GM19372 (cell line): ENCODE measurements at regions not wholly inside any gene's neighbourhood (a gene's known extent, or its start where the extent isn't known, plus 50 kb on each side); places are given as distances from the start of the nearest gene placed in this dataset.
"Not testable (repeated sequence)": the region's sequence is repeated elsewhere in the genome, so short reads cannot be mapped to it uniquely, and the experiment has no call there.

Experiments used
- ATAC-seq: cut with Tn5 transposase; IDR thresholded peaks from one replicate; pipeline ENCODE4 v1.9.1; 2021; ENCODE audit warnings: mild to moderate bottlenecking, low read depth, moderate library complexity; ENCODE audit not compliant: unreplicated experiment

DNA sequence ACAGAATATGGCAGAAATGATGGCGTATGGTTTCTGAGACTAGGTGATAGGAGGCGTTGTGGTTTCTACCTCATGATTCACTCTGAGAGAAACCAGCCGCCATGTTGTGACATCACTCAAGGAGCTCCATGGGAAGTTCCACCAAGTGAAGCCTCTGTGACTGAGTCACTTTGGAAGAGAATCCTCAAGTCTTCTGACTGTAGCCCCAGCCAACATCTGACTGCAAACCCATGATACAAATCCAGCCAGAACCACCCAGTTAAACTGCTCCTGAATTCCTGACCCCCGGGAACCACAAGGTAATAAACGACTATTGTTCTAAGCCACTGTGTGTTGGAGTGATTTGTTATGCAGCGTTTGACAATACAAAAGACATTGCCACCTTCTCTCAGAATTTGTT is 91.1 kb upstream of the CARD11 start:
- no peak for ATAC-seq

DNA sequence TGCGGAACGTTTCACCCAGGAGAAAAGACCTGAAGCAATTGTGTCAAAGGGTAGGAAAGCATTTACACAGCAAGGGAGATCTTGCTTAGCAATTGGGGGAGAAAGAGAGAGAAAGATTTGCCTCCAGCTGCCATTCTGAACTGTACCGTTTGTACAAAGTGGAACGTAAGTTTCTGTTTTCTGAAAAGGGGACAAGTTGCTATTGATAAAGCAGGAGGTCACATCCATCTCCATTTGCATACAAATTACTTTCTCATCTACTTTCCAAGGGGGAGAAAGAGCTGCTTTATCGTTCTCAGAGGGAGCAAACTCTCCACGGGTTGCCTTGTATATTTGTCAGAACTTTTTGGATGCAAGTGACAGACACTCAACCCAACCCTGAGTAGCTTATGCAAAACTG is 92.0 kb upstream of the CARD11 start:
- no peak for ATAC-seq

DNA sequence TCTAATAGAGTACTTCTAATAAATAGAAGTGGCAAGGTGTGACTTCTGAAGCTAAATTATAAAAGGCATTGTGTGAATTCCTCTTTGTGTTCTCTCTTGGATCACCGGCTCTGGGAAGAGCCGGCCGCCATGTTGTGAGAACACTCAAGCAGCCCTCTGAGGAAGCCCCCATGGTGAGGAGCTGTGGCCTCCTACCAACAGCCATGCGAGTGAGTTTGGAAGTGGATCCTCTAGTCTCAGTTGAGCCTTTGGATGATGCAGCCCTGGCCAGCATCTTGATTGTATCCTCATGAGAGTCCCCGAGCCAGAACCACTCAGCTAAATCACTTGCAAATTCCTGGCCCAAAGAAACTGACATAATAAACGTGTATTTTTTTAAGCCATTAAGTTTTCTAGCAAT is 94.5 kb upstream of the CARD11 start:
- ATAC-seq = no peak

DNA sequence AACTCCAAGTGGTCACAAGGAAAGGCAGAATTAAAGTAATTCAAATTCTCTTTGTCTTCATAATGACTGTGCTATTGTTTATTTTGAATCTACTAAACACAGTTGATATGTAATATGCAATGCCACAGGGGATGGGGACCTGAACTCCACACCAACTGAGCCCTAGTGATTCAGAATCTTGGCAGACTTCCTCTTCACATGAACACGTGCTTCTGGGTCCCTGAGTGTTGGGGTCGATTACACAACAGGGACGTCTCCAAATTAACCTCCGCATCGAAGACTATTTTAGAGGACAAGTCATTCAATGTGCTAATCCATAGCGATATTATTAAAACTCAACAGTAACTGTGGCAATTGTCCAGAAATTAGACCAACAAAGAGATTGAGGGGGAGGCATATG is 95.3 kb upstream of the CARD11 start:
- no peak for ATAC-seq

DNA sequence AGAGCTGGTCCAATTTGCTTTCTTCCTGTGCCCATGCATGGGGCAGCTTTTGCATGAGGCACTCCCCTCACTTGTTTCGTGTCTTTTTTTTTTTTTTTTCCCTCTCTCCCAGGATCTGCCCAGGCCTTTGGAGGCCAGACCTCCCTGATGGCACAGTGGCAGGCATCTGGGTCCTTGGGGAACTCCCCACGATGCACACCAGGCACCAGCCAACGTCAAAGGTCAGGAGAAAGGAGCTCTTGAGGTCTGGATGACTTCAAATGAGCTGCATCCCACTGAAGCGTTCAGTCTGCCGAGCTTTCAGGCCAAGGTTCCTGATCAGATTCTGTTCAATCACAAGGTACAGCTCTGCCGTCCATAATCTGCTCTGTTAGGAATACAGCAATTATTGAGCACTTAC is 97.2 kb upstream of the CARD11 start:
- no peak for ATAC-seq

DNA sequence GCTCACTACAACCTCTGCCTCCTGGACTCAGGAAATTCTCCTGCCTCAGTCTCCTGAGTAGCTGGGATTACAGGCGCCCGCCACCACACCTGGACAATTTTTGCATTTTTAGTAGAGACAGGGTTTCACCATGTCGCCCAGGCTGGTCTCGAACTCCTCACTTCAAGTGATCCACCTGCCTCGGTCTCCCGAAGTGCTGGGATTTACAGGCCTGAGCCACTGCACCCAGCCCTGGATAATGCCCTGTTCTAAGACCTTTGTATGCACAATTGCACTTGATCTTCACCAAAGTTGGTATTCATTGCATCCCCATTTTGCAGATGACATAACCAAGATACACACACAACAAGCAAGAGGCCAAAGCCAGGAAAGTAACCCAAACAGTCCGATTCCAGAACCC is 97.7 kb upstream of the CARD11 start:
- no peak for ATAC-seq

DNA sequence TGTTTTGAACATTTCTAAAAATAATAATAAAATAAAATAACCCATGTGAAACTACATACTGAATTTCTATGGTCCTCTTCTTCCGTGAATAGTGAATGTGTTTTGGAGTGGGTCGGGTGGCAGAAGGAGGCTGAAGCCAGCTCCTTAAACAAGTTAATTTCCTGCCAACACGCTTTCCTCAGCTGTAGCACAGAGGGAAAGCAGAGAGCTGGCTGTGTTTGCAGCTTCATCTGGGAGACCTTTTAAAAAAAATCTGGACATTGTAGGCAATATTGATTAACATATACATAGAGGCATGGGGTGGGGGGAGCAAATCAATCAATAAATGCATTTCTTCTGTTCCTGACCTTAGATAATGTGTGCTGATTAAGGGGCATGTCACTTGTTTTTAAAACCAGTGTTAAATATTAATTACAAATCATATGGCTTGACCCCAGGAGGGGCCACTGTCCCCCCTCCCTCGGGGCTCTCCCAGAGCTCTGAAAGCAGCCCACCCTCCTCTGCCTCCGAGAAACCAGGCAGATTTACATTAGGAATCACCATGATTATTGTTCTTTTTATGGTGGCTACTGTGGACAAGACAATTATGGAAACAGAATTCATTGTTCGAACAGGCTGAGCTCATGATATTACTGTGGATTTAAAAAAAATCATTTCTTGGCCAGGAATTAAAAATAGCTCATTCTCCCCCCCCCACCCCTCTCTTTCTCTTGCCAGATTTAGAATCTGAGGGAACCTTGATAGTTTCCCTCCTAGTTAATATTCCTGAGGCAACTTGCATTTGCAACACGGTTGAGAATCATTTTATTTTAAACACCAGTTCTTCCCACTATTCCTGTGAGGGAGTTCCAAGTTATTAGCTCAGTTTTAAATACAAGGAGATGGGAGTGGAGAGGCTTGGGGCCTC is 100.5 kb upstream of the CARD11 start:
- ATAC-seq = no peak

DNA sequence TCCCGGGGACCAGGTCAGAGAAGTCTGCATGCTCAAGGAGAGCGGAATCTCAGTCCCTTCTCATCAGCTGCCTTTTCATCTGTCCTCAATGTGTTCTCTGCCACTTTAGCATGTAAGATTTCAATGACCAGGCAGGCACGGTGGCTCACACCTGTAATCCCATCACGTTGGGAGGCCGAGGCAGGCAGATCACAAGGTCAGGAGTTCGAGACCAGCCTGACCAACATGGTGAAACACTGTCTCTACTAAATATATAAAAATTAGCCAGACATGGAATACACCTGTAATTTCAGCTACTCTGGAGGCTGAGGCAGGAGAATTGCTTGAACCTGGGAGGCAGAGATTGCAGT is 101.1 kb upstream of the CARD11 start:
- not testable (repeated sequence) for ATAC-seq

DNA sequence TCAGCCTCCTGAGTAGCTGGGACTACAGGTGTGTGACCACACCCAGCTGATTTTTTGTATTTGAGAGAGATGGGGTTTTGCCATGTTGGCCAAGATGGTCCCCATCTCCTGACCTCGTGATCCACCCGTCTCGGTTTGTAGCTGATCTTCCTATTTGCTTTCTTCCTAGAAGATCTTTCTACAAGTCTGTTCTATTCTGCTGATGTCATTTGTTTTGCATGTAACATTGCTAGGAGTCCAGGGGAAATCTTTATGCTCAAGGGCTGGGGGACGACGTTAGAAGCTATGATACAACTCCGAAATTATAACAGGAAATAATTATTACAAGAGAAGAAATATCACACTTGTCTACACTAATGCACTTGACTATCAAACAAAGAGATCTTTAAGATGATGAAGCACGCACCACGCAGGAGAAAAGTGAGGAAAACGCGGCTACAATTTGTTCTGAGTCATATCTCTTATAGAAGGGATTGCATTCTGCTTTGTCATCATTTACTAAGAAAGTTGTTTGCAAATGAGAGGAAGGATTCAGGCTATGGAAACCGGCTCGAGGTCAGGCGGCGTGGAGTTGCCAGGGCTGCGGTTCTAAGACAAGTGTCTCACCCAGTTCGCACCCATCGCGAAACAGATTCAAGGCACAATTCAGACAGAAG is 103.0 kb upstream of the CARD11 start:
- ATAC-seq = no peak

DNA sequence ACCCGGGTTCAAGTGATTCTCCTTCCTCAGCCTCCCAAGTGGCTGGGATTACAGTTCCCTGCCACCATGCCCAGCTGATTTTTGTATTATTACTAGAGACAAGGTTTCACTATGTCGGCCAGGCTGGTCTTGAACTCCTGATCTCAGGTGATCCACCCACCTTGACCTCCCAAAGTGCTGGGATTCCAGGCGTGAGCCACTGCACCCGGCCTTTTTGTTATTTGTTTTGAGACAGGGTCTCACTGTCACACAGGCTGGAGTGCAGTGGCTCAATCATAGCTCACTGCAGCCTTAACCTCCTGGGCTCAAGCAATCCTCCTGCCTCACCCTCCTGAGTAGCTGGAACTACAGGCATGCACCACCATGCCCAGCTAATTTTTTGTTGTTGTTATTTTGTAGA is 104.8 kb upstream of the CARD11 start:
- ATAC-seq = not testable (repeated sequence)

DNA sequence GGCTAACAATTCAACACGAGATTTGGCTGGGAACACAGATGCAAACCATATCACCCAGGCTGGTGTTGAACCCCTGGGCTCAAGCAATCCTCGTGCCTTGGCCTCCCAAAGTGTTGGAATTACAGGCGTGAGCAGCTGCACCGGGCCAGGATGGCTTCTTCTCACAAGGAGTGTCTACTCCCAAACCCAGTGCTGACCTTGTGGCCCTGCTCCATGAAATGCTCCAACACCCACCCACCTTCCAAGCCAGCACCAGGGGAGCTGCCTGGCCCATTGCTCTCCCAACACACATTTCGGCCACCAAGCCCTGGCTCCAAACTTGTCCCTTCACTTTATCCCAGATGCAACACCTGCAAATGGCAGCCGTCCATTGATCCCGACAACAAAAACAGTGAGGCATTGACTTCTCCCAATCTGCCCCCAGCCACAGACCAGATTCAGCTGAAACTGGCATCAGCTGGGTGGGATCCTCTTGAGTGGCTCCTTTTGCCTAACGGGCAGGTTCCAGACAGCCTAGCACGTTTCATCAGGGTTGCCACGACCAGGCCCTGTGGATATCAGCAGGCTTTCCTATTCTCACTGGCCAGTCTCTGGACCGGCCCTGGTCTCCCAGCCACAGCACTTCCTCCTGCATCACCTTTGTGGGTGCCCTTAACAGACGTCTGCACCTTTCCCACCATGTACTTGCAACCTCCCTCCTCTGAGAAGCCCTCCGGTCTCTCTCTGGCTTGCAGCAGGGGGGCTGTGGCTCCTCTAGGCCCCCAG is 105.7 kb upstream of the CARD11 start:
- ATAC-seq = no peak

DNA sequence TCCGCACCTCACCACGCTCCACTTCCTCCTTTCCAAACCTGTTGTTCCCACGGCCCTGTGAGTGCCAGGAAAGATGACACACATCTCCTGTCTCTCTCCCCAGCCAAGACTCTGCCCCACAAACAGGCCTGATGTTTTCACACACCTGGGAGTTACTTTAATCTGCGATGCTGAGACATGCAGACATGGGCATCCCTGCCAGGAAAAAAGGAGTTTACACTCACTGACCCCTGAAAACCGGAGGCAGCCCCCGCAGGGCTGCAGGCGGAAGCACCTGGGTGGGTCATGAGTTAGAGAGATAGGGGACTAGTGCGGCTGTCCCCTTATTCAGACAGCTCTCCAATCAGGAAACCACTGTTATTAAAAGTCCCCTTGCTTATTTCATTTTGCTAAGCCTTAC is 106.4 kb upstream of the CARD11 start:
- ATAC-seq = no peak

DNA sequence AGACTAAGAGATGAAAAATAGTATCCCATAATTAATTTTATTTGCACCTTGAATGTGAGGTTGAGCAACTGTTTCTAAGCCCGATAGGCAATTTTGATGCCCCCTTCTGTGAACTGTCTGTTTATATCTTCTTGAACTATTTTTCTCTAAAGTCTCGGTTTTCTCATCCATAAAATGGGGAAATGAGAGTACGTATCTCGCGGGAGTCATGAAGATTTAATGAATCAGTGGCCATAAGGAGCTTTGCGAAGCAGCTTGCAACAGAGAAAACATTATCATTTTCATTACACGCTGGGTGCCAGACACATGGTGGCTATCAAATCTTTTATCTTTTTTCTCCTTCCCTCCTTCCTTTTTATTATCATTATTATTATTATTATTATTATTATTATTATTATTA is 108.1 kb upstream of the CARD11 start:
- no peak for ATAC-seq

DNA sequence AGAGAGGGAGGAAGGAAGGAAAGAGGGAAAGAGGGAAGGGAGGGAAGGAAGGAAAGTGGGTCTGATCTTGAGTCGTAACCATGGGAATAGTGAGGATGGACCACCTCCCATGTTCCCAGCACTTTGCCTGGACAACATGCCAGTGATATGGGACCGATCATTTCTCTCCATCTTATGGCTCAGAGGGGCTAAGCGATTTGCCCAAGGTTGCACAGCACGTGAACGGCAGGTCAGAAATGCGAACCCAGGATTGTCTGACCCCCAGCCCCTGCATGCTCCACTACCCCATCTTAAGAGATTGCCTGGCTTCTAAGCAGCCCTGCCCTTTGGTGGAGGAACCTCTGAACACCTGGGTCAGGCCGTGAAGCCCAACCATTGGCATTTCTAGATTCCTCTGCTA is 109.0 kb upstream of the CARD11 start:
- ATAC-seq = no peak

DNA sequence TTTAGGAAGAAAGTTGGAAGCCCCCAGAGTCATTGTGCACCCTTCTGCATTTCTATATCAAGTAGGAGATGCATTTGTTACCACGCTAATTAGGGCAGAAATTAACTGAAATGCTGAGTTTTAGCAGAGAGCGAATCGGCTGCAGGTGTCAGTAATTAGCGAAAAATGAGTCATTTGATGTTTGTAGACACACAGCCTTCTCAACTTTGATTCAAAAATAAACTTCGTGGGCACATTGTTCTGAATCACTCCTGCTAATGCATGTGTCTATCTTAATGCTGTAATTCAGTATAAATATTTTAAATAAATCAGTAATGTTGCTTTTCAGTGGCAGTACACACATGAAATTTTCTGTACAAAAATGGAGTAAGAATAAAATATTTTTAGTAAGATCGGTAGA is 109.5 kb upstream of the CARD11 start:
- no peak for ATAC-seq

DNA sequence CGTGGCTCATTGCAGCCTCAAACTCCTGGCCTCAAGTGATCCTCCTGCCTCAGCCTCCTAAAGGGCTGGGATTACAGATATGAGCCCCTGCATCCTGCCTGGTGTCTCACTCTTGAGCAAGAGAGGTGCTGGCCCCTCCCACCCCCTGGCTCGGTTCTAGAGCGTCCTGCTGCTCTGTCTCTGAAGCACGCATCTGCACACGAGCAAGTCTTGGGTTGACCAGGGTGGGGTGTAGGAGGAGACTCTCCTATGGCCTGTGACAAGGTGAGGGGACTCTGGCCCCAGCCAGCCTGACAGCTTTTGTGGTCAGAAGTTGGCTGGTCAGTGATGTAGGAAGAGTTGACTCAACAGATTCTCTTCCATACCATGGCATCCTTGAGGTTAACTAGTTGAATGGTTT is 110.7 kb upstream of the CARD11 start:
- ATAC-seq = no peak

DNA sequence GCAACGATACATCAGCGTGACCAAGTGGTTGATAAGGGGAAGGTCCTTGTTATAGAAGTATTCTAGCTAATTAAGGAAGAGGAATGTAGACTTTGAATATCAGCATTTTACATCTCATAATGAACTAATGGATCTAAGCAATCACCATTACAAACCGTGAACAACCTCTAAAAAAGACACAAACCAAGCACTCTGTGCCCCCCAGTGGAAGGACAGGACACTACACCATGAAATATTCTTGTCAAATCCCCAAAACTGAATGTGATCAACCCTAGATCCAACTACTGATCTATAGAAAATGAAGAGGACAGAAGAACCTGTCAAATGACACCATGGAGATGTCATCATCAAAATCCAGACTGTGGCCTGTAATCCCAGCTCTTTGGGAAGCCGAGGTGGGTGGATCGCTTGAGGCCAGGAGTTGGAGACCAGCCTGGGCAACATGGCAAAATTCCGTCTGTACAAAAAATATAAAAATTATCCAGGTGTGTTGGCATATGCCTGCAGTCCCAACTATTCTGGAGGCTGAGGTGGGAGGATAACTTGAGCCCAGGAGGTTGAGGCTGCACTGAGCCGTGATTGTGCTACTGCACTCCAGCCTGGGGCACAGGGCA is 111.3 kb upstream of the CARD11 start:
- ATAC-seq = peak; percentile 57

DNA sequence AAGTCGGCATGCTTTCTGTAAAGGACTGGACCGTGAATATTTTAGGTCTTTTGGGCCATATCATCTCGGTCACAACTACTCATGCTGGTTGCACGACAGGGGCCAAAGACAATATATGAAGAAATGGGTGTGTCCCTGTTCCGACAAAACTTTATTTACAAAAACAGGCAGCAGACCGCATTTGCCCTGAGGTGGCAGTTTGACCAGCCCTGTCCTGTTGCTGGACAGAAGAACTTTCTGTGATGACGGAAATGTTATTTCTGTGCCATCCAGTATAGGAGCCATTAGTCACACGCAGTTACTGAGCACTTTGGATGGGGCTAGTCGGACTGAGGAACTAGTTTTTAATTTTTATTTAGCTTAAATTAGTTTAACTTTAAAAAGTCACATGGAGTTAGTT is 112.8 kb upstream of the CARD11 start:
- no peak for ATAC-seq

DNA sequence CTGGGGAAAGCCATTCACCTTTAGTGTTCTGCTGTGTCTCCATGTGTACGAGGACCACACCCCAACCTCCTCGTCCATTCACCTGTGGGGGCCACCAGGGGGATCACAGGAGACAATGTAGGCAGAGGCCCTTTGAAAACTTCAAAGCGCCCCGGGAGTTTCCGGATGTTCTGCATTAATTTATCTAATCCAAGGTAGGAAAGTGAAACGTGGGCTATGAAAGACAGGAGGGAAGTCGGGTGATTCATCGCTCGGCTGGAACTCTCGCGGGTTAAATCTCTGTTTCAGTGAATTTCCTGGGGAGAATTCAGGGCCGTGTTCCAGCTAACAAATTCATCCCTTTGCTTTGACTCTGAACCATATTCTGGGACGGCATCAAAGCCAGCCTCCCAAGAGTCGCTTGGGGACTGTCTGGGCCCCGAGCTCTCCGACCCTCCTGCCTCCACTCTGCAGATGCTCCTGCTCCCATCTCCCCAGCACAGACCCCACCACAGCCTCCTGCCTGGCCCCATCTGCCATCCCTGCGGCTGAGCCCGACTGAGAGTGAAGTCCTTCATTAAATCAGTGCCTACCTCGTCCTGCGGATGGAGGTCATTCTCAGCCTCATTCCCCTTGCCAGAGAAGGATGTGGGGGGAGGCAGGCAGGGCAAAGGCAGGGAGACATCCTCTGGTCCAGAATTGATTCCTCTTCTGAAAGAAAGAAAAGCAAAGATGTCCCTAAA is 114.1 kb upstream of the CARD11 start:
- no peak for ATAC-seq

DNA sequence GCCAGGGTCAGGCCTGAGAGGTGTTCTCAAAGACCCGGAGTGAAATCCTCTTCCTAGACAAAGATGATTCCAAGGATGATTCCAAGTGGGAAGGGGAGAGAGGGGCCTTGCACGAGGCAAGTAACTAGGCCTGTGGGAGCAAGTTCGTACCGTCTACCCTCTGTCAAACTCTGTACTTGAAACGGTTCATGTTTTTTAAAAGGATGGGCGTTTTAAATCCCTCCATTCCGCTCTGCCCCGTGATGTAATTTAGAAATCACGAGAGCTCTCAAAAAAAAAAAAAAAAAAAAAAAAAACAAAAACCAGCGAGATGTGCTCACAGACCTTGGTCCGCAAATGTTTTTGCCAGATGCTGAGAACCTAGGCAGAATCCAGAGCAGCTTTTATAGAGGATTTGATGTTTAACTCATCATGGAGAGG is 114.7 kb upstream of the CARD11 start:
- no peak for ATAC-seq
